Transverse colon (tissue), 3 donors: ENCODE measurements at regions not wholly inside any gene's neighbourhood (a gene's known extent, or its start where the extent isn't known, plus 50 kb on each side); places are given as distances from the start of the nearest gene placed in this dataset.

Experiments used
- CTCF ChIP-seq, 5 experiments: fragments of 200-600 bp in 3 of 5; fragments of 450-650 bp in 2 of 5; sonication (generic) in 3 of 5; IDR thresholded peaks; 1 replicate in 2 of 5; 2 replicates in 3 of 5; pipeline ENCODE4 v1.5.1; 2016 to 2017; ENCODE audit warnings: antibody characterized with exemption in 5 of 5, inconsistent platforms in 3 of 5, mild to moderate bottlenecking in 2 of 5, moderate library complexity in 1 of 5
- POLR2A ChIP-seq: fragments of 450-650 bp; IDR thresholded peaks from one replicate; pipeline ENCODE4 v1.6.1; 2016; ENCODE audit warnings: antibody characterized with exemption, mild to moderate bottlenecking, moderate library complexity

GRCh38 chr11:113531575-113532451 is 56.6 kb upstream of the DRD2 start:
- TF ChIP-seq CTCF (IDR thresholded peaks at IDR 0.05) (no peak), POLR2A (no peak)
